ENCODE measurements at regions not wholly inside any gene's neighbourhood (a gene's known extent, or its start where the extent isn't known, plus 50 kb on each side); places are given as distances from the start of the nearest gene placed in this dataset.

- no peak for FAIRE-seq
Observed at GRCh38 chr16:63581570-63581969, 1540.3 kb downstream of the CDH11 start.

GRCh38 chr16:63578791-63579190, 1542.6 kb upstream of the CDH8 start:
- FAIRE-seq (no peak), DNase-seq (ENCODE audit: extremely low spot score, insufficient read length, low read depth) (no peak)

More at GRCh38 chr16:63581570-63581969, 1540.3 kb downstream of the CDH11 start:
- no peak for DNase-seq (ENCODE audit: extremely low spot score, insufficient read length, low read depth)

DNA sequence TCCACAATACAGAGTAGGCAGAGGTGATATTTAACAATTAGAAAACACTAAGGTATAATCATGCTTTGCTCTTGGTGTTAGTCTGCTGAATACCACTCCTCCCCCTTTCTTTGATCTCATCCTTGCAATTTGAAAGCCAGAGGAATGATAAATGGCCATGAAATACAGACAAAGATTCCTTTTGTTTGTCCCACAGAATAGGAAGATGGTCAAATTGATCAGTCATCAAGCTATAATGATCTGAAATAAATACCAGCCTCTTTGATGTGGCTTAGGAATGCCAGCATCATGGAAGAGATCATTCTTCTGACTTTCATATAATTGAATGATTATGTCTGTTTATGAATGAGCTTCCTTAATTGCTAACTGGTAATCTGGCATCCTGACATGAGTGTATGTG, 1541.7 kb upstream of the CDH8 start:
- no peak for DNase-seq (ENCODE audit: extremely low spot score, insufficient read length, low read depth)
- FAIRE-seq: no peak

GRCh38 chr16:63575041-63575440, 1538.8 kb upstream of the CDH8 start:
- FAIRE-seq (no peak), DNase-seq (ENCODE audit: extremely low spot score, insufficient read length, low read depth) (no peak)

GRCh38 chr16:63568164-63568563, 1531.9 kb upstream of the CDH8 start:
- no peak for FAIRE-seq
- no peak for DNase-seq (ENCODE audit: extremely low spot score, insufficient read length, low read depth)

DNA sequence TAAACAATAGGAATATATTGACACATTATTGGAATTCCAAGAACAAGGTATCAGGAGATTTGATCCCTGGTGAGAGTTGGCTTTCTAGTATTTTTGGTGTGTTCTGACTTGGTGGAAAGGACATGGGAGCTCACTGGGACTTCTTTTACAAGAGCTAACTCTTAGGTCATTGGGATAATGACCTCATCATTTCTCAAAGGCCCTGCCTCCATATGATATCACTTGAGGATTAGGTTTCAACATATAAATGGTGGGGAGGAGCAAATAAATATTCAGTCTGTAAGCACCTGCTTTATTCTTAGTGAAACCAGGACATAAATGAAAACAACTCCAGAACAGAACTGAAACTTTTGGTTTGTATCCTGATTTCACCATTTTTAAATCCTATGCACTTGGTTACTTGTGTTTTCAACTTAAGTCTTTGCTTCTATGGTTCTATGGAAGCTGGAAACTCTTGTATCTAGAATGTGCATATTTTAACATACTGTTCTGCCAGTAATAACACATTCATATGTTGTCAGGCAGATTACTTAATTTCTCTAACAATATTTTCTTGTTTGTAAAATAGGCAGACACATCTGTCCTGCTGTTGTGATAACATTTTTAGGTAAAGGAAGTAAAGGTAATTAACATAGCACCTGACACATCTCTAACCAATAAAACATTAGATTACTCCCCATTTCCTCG, 1527.7 kb upstream of the CDH8 start:
- FAIRE-seq (no peak), DNase-seq (ENCODE audit: extremely low spot score, insufficient read length, low read depth) (no peak)

DNA sequence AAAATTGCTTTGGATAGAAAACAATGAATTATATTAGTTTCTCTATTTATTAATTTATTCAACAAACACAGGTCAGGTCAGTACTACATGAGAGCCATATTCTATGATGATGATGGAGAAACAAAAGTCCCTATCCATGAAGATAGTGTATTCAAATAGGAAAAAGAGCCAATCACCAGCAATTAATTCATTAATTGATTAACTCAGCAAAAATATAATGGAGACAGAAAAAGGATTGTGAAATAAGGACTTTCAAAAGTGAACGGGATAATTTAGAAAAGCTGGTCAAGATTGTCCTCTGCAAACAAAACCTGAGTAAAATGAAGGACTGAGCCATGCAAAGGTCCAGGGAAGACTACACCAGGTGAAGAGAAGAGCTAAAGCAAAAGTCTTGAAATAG, 1517.7 kb upstream of the CDH8 start:
- FAIRE-seq: no peak

GRCh38 chr16:63539276-63539675, 1503.0 kb upstream of the CDH8 start:
- DNase-seq (ENCODE audit: extremely low spot score, insufficient read length, low read depth) (no peak), FAIRE-seq (no peak)

More for the DNA sequence above, 1517.7 kb upstream of the CDH8 start:
- DNase-seq (ENCODE audit: extremely low spot score, insufficient read length, low read depth): no peak

DNA sequence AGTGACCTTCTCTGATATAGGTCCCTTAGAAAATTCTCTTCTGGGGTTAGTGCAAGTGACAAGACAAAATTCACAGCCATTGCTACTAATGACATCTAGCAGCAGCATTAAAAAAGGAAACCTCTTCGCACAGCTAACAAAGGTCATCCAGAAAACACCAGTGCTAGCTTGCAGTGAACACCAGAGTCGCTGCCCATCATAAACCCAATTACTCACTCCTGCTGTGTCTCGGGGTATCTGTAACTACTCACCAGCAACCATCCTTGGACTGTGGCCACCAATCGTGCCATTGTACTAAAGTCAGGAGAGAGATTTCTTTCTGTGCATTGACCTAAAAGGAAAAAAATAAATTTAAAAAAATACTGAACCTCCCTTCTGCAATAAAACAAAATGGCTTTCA, 1494.7 kb upstream of the CDH8 start:
- DNase-seq (ENCODE audit: extremely low spot score, insufficient read length, low read depth) (no peak), FAIRE-seq (no peak)

DNA sequence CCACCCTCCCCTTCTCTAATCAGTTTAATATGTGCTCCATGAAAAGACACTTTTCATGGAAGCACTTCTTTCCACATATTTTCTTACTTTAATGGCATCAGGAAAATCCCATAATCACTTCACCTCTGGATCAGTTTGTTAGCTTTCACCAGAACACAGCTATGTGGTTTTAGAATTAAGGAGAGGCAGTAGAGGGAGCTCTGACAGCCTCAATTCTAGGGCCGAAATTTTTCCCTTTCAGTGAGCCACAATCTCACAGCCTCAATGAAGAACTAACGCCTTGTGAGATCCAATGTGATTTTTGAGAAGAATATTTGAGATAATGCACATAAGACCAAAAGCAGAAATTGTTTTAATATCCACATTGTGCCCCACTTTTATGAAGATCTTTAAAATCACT, 1494.0 kb upstream of the CDH8 start:
- FAIRE-seq (no peak), DNase-seq (ENCODE audit: extremely low spot score, insufficient read length, low read depth) (no peak)

- FAIRE-seq (no peak), DNase-seq (ENCODE audit: extremely low spot score, insufficient read length, low read depth) (no peak)
Observed at GRCh38 chr16:63527404-63527803, 1491.2 kb upstream of the CDH8 start.

DNA sequence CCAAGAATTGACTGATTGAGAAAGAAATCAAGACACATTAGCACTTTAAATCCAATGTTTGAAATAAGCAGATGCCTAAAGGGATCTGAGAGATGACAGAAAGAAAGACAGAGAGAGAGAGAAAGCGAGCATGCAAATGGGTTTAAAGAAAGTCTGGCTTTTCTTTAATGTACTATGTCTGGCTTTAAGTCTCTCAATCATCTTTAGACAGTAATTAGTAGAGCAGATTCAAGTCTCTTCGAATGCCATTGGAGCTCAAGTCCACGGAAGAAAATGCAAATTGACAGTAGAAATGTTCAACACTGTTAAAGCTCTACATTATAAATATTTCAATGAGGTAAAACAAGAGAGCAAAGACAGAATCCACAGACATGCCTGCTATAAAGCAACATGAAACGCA, 1480.2 kb upstream of the CDH8 start:
- FAIRE-seq (no peak), DNase-seq (ENCODE audit: extremely low spot score, insufficient read length, low read depth) (no peak)

DNA sequence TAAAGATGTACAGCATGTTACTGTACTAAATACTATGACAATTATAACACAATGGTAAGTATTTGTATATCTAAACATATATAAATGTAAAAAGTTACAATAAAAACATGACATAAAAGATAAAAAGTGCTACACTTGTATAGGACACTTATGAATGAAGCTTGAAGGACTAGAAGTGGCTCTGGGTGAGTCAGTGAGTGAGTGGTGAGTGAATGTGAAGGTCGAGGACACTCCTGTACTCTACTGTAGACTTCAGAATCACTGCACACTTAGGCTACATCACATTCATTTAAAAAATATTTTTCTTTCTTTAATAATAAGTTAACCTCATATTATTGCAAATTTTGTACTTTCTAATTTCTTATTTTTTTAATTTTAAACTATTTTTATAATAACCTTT, 1476.7 kb upstream of the CDH8 start:
- FAIRE-seq (no peak), DNase-seq (ENCODE audit: extremely low spot score, insufficient read length, low read depth) (no peak)

- DNase-seq (ENCODE audit: extremely low spot score, insufficient read length, low read depth) (no peak), FAIRE-seq (no peak)
Observed at GRCh38 chr16:63497408-63497807, 1461.2 kb upstream of the CDH8 start.

GRCh38 chr16:63496282-63496681, 1460.0 kb upstream of the CDH8 start:
- DNase-seq (ENCODE audit: extremely low spot score, insufficient read length, low read depth): no peak
- FAIRE-seq: no peak

DNA sequence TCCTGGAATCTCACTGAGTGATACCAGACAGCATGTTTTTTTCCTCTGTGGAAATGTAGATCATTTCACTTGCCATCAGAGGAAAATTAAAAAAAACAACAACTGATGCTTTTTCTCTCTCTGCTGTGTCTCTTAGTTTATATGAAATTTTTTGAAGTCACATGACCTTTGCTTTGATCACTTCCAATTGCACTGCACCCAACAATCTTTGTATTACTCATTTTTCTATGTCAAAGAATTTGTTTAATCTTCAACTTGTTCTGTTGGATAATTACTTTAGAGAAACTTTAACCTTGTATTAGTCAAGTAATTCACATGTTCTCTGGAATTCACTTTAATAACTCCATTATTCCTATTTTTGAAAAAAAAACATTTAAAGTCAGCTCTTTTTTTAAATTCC, 1452.7 kb upstream of the CDH8 start:
- DNase-seq (ENCODE audit: extremely low spot score, insufficient read length, low read depth): no peak
- no peak for FAIRE-seq

DNA sequence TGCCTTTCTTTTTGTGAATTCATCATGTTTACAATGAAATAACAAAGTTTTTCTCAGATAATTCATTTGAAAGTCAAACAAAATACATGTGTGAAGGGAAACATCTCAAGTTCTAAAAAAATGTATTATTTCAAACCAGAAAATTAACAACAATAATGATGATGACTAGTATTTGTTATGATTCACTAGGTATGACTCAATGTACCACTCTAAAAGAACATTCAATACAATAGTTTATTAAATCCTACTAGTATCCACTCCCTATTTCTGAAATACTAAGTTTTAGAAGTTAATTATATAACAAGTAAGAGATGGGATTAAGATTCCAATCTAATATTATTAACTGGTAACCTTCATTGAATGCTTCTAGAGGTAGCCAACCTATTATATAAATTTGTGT, 1444.8 kb upstream of the CDH8 start:
- FAIRE-seq (no peak), DNase-seq (ENCODE audit: extremely low spot score, insufficient read length, low read depth) (no peak)

- DNase-seq (ENCODE audit: extremely low spot score, insufficient read length, low read depth): no peak
- no peak for FAIRE-seq
Observed at GRCh38 chr16:63473725-63474124, 1437.5 kb upstream of the CDH8 start.

DNA sequence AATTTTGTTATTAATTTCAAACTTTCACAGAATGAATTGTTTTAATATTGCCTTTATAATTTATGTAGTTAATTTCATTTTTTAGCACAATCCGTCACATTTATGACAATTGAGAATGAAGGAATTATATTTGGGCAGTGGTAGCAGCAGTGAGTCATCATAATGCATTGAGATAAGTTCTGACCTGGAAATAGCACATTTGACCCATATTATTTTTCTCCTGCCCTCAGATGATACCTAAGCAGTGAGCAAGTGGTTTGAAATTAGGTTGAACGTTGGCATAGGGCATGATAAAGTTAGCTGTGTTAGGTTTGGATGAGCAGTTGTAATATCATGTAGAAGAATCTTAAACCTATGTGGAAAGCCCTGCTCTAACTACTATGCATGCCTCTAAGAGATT, 1431.3 kb upstream of the CDH8 start:
- DNase-seq (ENCODE audit: extremely low spot score, insufficient read length, low read depth) (no peak), FAIRE-seq (no peak)

GRCh38 chr16:63462316-63462715, 1426.1 kb upstream of the CDH8 start:
- FAIRE-seq (no peak), DNase-seq (ENCODE audit: extremely low spot score, insufficient read length, low read depth) (no peak)

DNA sequence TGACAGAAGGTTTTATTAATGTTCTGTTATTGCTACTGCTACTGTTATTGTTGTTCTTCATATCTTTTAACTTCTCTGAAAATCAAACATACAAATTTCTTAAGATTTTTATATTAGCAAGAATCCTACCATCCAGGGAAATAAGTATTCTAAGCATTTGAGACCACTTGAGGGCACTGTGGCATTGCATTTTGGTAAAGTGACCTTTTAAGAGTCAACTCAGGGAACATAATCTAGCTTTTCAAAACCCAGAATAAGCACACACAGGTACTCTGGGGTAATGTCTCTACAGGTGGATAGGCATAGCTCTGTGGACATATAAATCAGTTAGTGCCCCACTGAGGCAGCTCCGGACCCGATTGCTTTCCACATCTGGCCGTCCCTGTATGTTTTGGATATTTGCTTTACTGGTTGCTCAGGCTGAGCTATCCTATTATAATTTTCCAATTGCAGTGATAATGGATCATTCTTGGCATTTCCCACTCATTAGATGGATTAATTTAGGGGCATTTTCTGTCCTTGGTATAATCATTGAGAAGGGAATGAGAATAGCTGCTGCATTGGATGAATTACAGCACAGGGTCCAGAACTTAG, 1425.1 kb upstream of the CDH8 start:
- DNase-seq (ENCODE audit: extremely low spot score, insufficient read length, low read depth): no peak
- FAIRE-seq: no peak

- DNase-seq (ENCODE audit: extremely low spot score, insufficient read length, low read depth) (no peak), FAIRE-seq (no peak)
Observed at GRCh38 chr16:63458846-63459245, 1422.6 kb upstream of the CDH8 start.
